ENCODE measurements at regions not wholly inside any gene's neighbourhood (a gene's known extent, or its start where the extent isn't known, plus 50 kb on each side); places are given as distances from the start of the nearest gene placed in this dataset.

- H3K27me3 ChIP-seq (ENCODE audit: insufficient read depth, low read depth, low read length) = no peaks in the 10 kb centered on the region
- H3K4me3 ChIP-seq (ENCODE audit: low read length) = no peak overlapping the region
- H4K20me1 ChIP-seq (ENCODE audit: insufficient read depth) = no peaks in the 10 kb centered on the region
- no peaks in the 10 kb centered on the region for H3K9me3 ChIP-seq (ENCODE audit: low read length)
- TF ChIP-seq RAD21 (conservative IDR thresholded peaks at IDR 0.05) = no peak
- TF ChIP-seq EP300 (conservative IDR thresholded peaks at IDR 0.05; ENCODE audit: poor library complexity, severe bottlenecking) = no peak
- TF ChIP-seq CTCF (IDR thresholded peaks at IDR 0.05; ENCODE audit: poor library complexity, severe bottlenecking) = no peak
- TF ChIP-seq MXI1 (conservative IDR thresholded peaks at IDR 0.05; ENCODE audit: poor library complexity, severe bottlenecking) = no peak
- no peak for TF ChIP-seq SMC3 (conservative IDR thresholded peaks at IDR 0.05; ENCODE audit: poor library complexity)
- TF ChIP-seq EZH2 (IDR thresholded peaks at IDR 0.05; ENCODE audit: borderline replicate concordance, insufficient read depth, low read length, poor library complexity, severe bottlenecking) = no peak
- no peak for TF ChIP-seq TAF1 (IDR thresholded peaks at IDR 0.05; ENCODE audit: low read depth)
- no peak for TF ChIP-seq POLR2AphosphoS5 (IDR thresholded peaks at IDR 0.05)
- TF ChIP-seq REST (IDR thresholded peaks at IDR 0.05; ENCODE audit: borderline replicate concordance) = no peak
- no peaks in the 10 kb centered on the region for H3F3A ChIP-seq (ENCODE audit: insufficient read depth, low read length, poor library complexity, severe bottlenecking)
- no peak overlapping the region for H3K27ac ChIP-seq (ENCODE audit: low read length)
- H3K9me2 ChIP-seq (ENCODE audit: insufficient read depth, low read length) = no peaks in the 10 kb centered on the region
- H3K9ac ChIP-seq (ENCODE audit: low read length) = no peak overlapping the region
- no peaks in the 10 kb centered on the region for H3K79me2 ChIP-seq (replicated peaks; ENCODE audit: insufficient read depth, low read length)
- H3K4me2 ChIP-seq (ENCODE audit: low read length) = no peak overlapping the region
- H2AFZ ChIP-seq (ENCODE audit: low read depth, low read length) = no peak overlapping the region
- no peaks in the 10 kb centered on the region for H3K36me3 ChIP-seq (ENCODE audit: insufficient read depth, low read length)
These were observed 1616.2 kb upstream of the SPRY2 start for GRCh38 chr13:81957121-81957520.

GRCh38 chr13:81929988-81930387 lies 1589.1 kb upstream of the SPRY2 start:
- Histone ChIP-seq H3K27me3 (ENCODE audit: insufficient read depth, low read depth, low read length) (no peaks in the 10 kb centered on the region), H3K9ac (ENCODE audit: low read length) (no peak overlapping the region), H2AFZ (ENCODE audit: low read depth, low read length) (no peak overlapping the region)

More at GRCh38 chr13:81929988-81930387, 1589.1 kb upstream of the SPRY2 start:
- H3K36me3 ChIP-seq (ENCODE audit: insufficient read depth, low read length) = no peaks in the 10 kb centered on the region
- H3F3A ChIP-seq (ENCODE audit: insufficient read depth, low read length, poor library complexity, severe bottlenecking) = no peaks in the 10 kb centered on the region
- no peak overlapping the region for H3K4me2 ChIP-seq (ENCODE audit: low read length)
- no peaks in the 10 kb centered on the region for H4K20me1 ChIP-seq (ENCODE audit: insufficient read depth)
- H3K79me2 ChIP-seq (replicated peaks; ENCODE audit: insufficient read depth, low read length) = no peaks in the 10 kb centered on the region
- TF ChIP-seq SMC3 (conservative IDR thresholded peaks at IDR 0.05; ENCODE audit: poor library complexity) (peak; percentile 62), TAF1 (IDR thresholded peaks at IDR 0.05; ENCODE audit: low read depth) (no peak), RAD21 (conservative IDR thresholded peaks at IDR 0.05) (peak; percentile 66), REST (IDR thresholded peaks at IDR 0.05; ENCODE audit: borderline replicate concordance) (no peak), EP300 (conservative IDR thresholded peaks at IDR 0.05; ENCODE audit: poor library complexity, severe bottlenecking) (no peak), MXI1 (conservative IDR thresholded peaks at IDR 0.05; ENCODE audit: poor library complexity, severe bottlenecking) (no peak), CTCF (IDR thresholded peaks at IDR 0.05; ENCODE audit: poor library complexity, severe bottlenecking) (peak; percentile 61)
- H3K9me2 ChIP-seq (ENCODE audit: insufficient read depth, low read length) = no peaks in the 10 kb centered on the region
- H3K27ac ChIP-seq (ENCODE audit: low read length) = no peak overlapping the region
- H3K4me3 ChIP-seq (ENCODE audit: low read length) = no peak overlapping the region
- no peaks in the 10 kb centered on the region for H3K9me3 ChIP-seq (ENCODE audit: low read length)
